ENCODE measurements at regions not wholly inside any gene's neighbourhood (a gene's known extent, or its start where the extent isn't known, plus 50 kb on each side); places are given as distances from the start of the nearest gene placed in this dataset.

DNA sequence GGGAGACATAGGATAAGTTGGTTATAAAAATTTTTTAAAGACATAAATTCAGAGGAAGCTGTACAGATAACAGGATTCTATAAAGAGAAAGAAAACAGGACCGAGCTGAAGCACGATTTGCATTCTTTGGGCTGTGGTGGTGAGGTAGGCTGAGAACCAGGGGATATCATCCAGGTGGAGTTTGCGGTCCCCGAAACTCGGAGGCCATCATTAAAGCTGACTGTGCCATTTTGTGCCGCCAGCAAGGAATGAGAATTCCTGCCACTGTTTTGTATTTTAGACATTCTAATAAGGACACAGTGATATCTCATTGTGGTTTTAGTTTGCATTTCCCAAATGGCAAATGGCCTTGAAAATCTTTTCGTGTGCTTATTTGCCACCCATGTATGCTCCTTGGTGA, 197.9 kb downstream of the IRF8 start:
- Histone ChIP-seq H4K20me1 (ENCODE audit: low read length) (no peaks in the 10 kb centered on the region), H3K36me3 (ENCODE audit: low read depth, low read length) (no peaks in the 10 kb centered on the region), H3K4me3 (ENCODE audit: low read length) (no peak overlapping the region), H3K9me2 (replicated peaks; ENCODE audit: low read length) (no peaks in the 10 kb centered on the region), H3K9ac (ENCODE audit: low read length) (no peak overlapping the region), H2AFZ (ENCODE audit: low read length) (no peak overlapping the region), H3K4me1 (ENCODE audit: insufficient read depth, low read length) (no peaks in the 10 kb centered on the region), H3K27me3 (ENCODE audit: low read length) (peaks cover 16% of the 10 kb centered on the region; the same call in 1 of the 2 replicates), H3K4me2 (ENCODE audit: low read length) (no peak overlapping the region), H3K27ac (ENCODE audit: low read length) (no peak overlapping the region), H3F3A (ENCODE audit: low read length, unreplicated experiment) (no peaks in the 10 kb centered on the region), H3K79me2 (ENCODE audit: low read length) (no peaks in the 10 kb centered on the region), H3K9me3 (ENCODE audit: low read length) (no peaks in the 10 kb centered on the region)
- no TSS peak for BruUV-seq (replicated peaks)
- TF ChIP-seq EZH2 (IDR thresholded peaks at IDR 0.05; ENCODE audit: low read length, unreplicated experiment) (no peak), EZH2phosphoT487 (IDR thresholded peaks at IDR 0.05; ENCODE audit: borderline replicate concordance, low read length) (no peak)
- ChIA-PET POLR2A (ENCODE audit: unreplicated experiment) (no interaction called here), CTCF (no interaction called here)
- intact Hi-C loops (cut with micrococcal nuclease): no loop called here
- no peak for ATAC-seq
- no peak for DNase-seq

DNA sequence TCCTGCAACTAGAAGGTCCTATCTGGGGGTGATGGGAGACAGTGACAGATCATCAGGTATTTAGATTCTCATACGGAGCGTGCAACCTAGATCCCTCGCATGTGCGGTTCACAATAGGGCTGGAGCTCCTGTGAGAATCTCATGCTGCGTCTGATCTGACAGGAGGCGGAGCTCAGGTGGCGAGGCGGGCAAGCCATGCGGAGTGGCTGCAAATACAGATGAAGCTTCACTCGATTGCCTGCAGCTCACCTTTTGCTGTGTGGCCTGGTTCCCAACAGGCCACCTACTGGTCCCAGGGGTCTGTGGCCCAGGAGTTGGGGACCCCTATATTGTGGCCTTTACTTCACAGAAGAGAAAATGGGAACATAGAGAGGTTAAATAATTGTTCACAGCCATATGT, 200.4 kb downstream of the IRF8 start:
- no peak for TF ChIP-seq EZH2phosphoT487 (IDR thresholded peaks at IDR 0.05; ENCODE audit: borderline replicate concordance, low read length)
- TF ChIP-seq EZH2 (IDR thresholded peaks at IDR 0.05; ENCODE audit: low read length, unreplicated experiment): no peak
- TF ChIP-seq, protein P1, sequence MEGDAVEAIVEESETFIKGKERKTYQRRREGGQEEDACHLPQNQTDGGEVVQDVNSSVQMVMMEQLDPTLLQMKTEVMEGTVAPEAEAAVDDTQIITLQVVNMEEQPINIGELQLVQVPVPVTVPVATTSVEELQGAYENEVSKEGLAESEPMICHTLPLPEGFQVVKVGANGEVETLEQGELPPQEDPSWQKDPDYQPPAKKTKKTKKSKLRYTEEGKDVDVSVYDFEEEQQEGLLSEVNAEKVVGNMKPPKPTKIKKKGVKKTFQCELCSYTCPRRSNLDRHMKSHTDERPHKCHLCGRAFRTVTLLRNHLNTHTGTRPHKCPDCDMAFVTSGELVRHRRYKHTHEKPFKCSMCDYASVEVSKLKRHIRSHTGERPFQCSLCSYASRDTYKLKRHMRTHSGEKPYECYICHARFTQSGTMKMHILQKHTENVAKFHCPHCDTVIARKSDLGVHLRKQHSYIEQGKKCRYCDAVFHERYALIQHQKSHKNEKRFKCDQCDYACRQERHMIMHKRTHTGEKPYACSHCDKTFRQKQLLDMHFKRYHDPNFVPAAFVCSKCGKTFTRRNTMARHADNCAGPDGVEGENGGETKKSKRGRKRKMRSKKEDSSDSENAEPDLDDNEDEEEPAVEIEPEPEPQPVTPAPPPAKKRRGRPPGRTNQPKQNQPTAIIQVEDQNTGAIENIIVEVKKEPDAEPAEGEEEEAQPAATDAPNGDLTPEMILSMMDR (conservative IDR thresholded peaks at IDR 0.05; ENCODE audit: low read depth, low read length): no peak
- Histone ChIP-seq H3K4me3 (ENCODE audit: low read length) (no peak overlapping the region), H3K36me3 (ENCODE audit: low read depth, low read length) (no peaks in the 10 kb centered on the region), H3K27ac (ENCODE audit: low read length) (no peak overlapping the region), H3F3A (ENCODE audit: low read length, unreplicated experiment) (no peaks in the 10 kb centered on the region), H3K9me2 (replicated peaks; ENCODE audit: low read length) (no peaks in the 10 kb centered on the region), H3K79me2 (ENCODE audit: low read length) (no peaks in the 10 kb centered on the region), H3K4me1 (ENCODE audit: insufficient read depth, low read length) (no peaks in the 10 kb centered on the region), H3K27me3 (ENCODE audit: low read length) (peaks cover 16% of the 10 kb centered on the region; the same call in 1 of the 2 replicates), H4K20me1 (ENCODE audit: low read length) (no peaks in the 10 kb centered on the region), H3K4me2 (ENCODE audit: low read length) (no peak overlapping the region), H3K9me3 (ENCODE audit: low read length) (no peaks in the 10 kb centered on the region), H2AFZ (ENCODE audit: low read length) (no peak overlapping the region), H3K9ac (ENCODE audit: low read length) (no peak overlapping the region)
- BruUV-seq (replicated peaks): no TSS peak
- POLR2A ChIA-PET (ENCODE audit: unreplicated experiment): no interaction called here
- DNase-seq (no peak), ATAC-seq (no peak)
- CTCF ChIA-PET: no interaction called here
- intact Hi-C loops (cut with micrococcal nuclease): no loop called here

DNA sequence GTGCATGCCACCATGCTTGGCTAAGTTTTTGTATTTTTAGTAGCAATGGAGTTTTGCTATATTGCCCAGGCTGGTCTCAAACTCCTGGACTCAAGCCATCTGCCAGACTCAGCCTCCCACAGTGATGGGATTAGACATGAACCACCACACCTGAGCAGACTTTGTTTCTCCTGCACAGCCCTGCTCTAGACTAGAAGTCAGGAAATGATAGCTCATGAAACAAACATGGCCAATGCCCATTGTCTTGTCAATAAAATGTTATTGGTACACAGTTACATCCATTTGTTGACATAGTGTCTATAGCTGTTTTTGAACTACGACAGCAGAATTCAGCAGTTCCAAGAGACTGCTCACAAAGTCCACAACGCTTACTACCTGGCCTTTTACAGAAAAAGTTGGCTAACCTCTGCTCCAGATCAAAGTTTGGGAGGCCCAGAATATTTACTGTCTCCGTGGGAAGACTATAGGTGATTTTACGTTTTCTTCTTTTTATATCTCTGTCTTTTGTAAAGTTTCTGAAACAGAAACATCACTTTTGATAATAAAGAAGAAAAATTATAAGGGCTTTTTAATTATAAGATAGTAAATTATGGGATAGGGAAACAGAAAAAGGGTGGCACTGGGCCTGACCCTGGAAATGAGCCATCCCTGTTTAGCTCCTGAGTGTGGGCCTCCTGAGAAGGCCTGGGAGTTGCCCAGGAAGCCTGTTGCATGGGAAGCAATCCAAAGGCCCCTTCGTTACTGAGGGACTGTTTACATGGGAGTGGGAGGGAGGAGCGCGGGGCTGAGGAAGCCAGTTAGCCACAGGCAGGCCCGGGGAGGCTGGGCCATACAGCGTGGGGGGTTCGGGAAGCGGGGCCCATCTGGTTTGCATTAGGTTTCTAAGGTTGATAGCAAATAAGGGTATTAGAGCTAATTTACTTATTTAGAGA, 201.5 kb downstream of the IRF8 start:
- Histone ChIP-seq H3K9me3 (ENCODE audit: low read length) (no peaks in the 10 kb centered on the region), H3K79me2 (ENCODE audit: low read length) (no peaks in the 10 kb centered on the region), H3K27me3 (ENCODE audit: low read length) (peaks cover 16% of the 10 kb centered on the region; the same call in 1 of the 2 replicates), H3K4me2 (ENCODE audit: low read length) (no peak overlapping the region), H3K9ac (ENCODE audit: low read length) (no peak overlapping the region), H4K20me1 (ENCODE audit: low read length) (no peaks in the 10 kb centered on the region), H2AFZ (ENCODE audit: low read length) (no peak overlapping the region), H3K36me3 (ENCODE audit: low read depth, low read length) (no peaks in the 10 kb centered on the region), H3K4me1 (ENCODE audit: insufficient read depth, low read length) (no peaks in the 10 kb centered on the region), H3K4me3 (ENCODE audit: low read length) (no peak overlapping the region), H3F3A (ENCODE audit: low read length, unreplicated experiment) (no peaks in the 10 kb centered on the region), H3K9me2 (replicated peaks; ENCODE audit: low read length) (no peaks in the 10 kb centered on the region), H3K27ac (ENCODE audit: low read length) (no peak overlapping the region)
- intact Hi-C loops (cut with micrococcal nuclease): no loop called here
- no peak for ATAC-seq
- no peak for TF ChIP-seq EZH2 (IDR thresholded peaks at IDR 0.05; ENCODE audit: low read length, unreplicated experiment)
- no peak for TF ChIP-seq EZH2phosphoT487 (IDR thresholded peaks at IDR 0.05; ENCODE audit: borderline replicate concordance, low read length)
- TF ChIP-seq, protein P1 (conservative IDR thresholded peaks at IDR 0.05; ENCODE audit: low read depth, low read length): no peak
- ChIA-PET CTCF (interaction anchor here (0.6 kb wide), 1 partner anchor 259 kb away, joined by 3 read pairs; no protein-coding TSS in a partner anchor), POLR2A (ENCODE audit: unreplicated experiment) (no interaction called here)
- DNase-seq: no peak
- no TSS peak for BruUV-seq (replicated peaks)

Data from PC-3 (cell line).